ENCODE measurements at regions not wholly inside any gene's neighbourhood (a gene's known extent, or its start where the extent isn't known, plus 50 kb on each side); places are given as distances from the start of the nearest gene placed in this dataset.

DNA sequence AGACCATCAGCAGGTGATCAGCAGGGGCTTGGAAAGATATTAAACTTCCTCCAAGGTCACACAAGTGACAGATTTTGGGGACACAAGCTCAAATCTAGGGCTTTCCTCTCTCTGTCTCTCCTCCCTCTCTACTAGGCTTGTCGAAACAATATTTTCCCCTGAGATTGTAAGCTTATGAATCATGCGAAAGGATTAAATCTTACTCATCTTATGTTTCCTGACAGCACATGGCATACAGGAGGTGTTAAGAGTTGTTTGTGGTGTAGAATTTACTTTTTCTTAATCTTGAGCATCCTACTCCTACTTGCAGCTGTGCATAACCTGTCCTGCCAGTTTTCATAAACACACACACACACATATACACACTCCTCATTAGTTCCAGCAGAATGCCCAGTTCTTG lies 186.3 kb downstream of the MARCHF11 start:
- TF ChIP-seq, protein P1, sequence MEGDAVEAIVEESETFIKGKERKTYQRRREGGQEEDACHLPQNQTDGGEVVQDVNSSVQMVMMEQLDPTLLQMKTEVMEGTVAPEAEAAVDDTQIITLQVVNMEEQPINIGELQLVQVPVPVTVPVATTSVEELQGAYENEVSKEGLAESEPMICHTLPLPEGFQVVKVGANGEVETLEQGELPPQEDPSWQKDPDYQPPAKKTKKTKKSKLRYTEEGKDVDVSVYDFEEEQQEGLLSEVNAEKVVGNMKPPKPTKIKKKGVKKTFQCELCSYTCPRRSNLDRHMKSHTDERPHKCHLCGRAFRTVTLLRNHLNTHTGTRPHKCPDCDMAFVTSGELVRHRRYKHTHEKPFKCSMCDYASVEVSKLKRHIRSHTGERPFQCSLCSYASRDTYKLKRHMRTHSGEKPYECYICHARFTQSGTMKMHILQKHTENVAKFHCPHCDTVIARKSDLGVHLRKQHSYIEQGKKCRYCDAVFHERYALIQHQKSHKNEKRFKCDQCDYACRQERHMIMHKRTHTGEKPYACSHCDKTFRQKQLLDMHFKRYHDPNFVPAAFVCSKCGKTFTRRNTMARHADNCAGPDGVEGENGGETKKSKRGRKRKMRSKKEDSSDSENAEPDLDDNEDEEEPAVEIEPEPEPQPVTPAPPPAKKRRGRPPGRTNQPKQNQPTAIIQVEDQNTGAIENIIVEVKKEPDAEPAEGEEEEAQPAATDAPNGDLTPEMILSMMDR (IDR thresholded peaks at IDR 0.05; ENCODE audit: poor library complexity): no peak
- TF ChIP-seq EZH2 (IDR thresholded peaks at IDR 0.05; ENCODE audit: borderline replicate concordance): no peak

Data from hepatocyte (in vitro differentiated cells).